ENCODE measurements at regions not wholly inside any gene's neighbourhood (a gene's known extent, or its start where the extent isn't known, plus 50 kb on each side); places are given as distances from the start of the nearest gene placed in this dataset.

- TF ChIP-seq EZH2phosphoT487 (IDR thresholded peaks at IDR 0.05; ENCODE audit: low read depth) (no peak), CTCF (IDR thresholded peaks at IDR 0.05; ENCODE audit: low read depth, low read length) (no peak)
- H3K4me2 ChIP-seq (ENCODE audit: low read length), result no peak overlapping the region
- no peaks in the 10 kb centered on the region for H3K27me3 ChIP-seq (ENCODE audit: low read depth, low read length)
- no peak overlapping the region for H3K27ac ChIP-seq (ENCODE audit: low read length)
- H3K9ac ChIP-seq (ENCODE audit: low read length), result no peak overlapping the region
- no peaks in the 10 kb centered on the region for H3K9me3 ChIP-seq (ENCODE audit: insufficient read depth, low read length)
- H3K4me1 ChIP-seq (ENCODE audit: low read length), result peaks cover 25% of the 10 kb centered on the region
- H3K4me3 ChIP-seq (ENCODE audit: low read length), result no peak overlapping the region
- no peaks in the 10 kb centered on the region for H3K36me3 ChIP-seq (replicated peaks; ENCODE audit: low read depth, low read length)
- H4K20me1 ChIP-seq (ENCODE audit: insufficient read depth, low read length), result no peaks in the 10 kb centered on the region
- H2AFZ ChIP-seq (ENCODE audit: low read depth, low read length), result no peak overlapping the region
- H3K79me2 ChIP-seq (ENCODE audit: low read length), result no peaks in the 10 kb centered on the region
These were observed 128.4 kb upstream of the NPVF start for GRCh38 chr7:25356534-25357151.

GRCh38 chr7:25358926-25359325 lies 130.6 kb upstream of the NPVF start:
- Histone ChIP-seq H3K4me3 (ENCODE audit: low read length) (no peak overlapping the region), H2AFZ (ENCODE audit: low read depth, low read length) (no peak overlapping the region), H3K79me2 (ENCODE audit: low read length) (no peaks in the 10 kb centered on the region), H3K4me1 (ENCODE audit: low read length) (peaks cover 8% of the 10 kb centered on the region), H3K36me3 (replicated peaks; ENCODE audit: low read depth, low read length) (no peaks in the 10 kb centered on the region), H3K9ac (ENCODE audit: low read length) (no peak overlapping the region), H3K27me3 (ENCODE audit: low read depth, low read length) (no peaks in the 10 kb centered on the region), H3K27ac (ENCODE audit: low read length) (no peak overlapping the region), H3K4me2 (ENCODE audit: low read length) (no peak overlapping the region), H4K20me1 (ENCODE audit: insufficient read depth, low read length) (no peaks in the 10 kb centered on the region), H3K9me3 (ENCODE audit: insufficient read depth, low read length) (no peaks in the 10 kb centered on the region)
- no peak for TF ChIP-seq CTCF (IDR thresholded peaks at IDR 0.05; ENCODE audit: low read depth, low read length)
- TF ChIP-seq EZH2phosphoT487 (IDR thresholded peaks at IDR 0.05; ENCODE audit: low read depth), result no peak

GRCh38 chr7:25359471-25360059 lies 131.3 kb upstream of the NPVF start:
- no peak for TF ChIP-seq CTCF (IDR thresholded peaks at IDR 0.05; ENCODE audit: low read depth, low read length)
- no peak for TF ChIP-seq EZH2phosphoT487 (IDR thresholded peaks at IDR 0.05; ENCODE audit: low read depth)
- Histone ChIP-seq H3K4me3 (ENCODE audit: low read length) (no peak overlapping the region), H3K9ac (ENCODE audit: low read length) (no peak overlapping the region), H4K20me1 (ENCODE audit: insufficient read depth, low read length) (no peaks in the 10 kb centered on the region), H3K9me3 (ENCODE audit: insufficient read depth, low read length) (no peaks in the 10 kb centered on the region), H2AFZ (ENCODE audit: low read depth, low read length) (no peak overlapping the region), H3K27me3 (ENCODE audit: low read depth, low read length) (no peaks in the 10 kb centered on the region), H3K79me2 (ENCODE audit: low read length) (no peaks in the 10 kb centered on the region), H3K27ac (ENCODE audit: low read length) (no peak overlapping the region), H3K36me3 (replicated peaks; ENCODE audit: low read depth, low read length) (no peaks in the 10 kb centered on the region), H3K4me1 (ENCODE audit: low read length) (peaks cover 2% of the 10 kb centered on the region), H3K4me2 (ENCODE audit: low read length) (no peak overlapping the region)

- Histone ChIP-seq H3K4me2 (ENCODE audit: low read length) (no peak overlapping the region), H3K79me2 (ENCODE audit: low read length) (no peaks in the 10 kb centered on the region), H4K20me1 (ENCODE audit: insufficient read depth, low read length) (no peaks in the 10 kb centered on the region), H3K36me3 (replicated peaks; ENCODE audit: low read depth, low read length) (no peaks in the 10 kb centered on the region), H3K9ac (ENCODE audit: low read length) (no peak overlapping the region), H3K27ac (ENCODE audit: low read length) (no peak overlapping the region), H3K9me3 (ENCODE audit: insufficient read depth, low read length) (no peaks in the 10 kb centered on the region), H2AFZ (ENCODE audit: low read depth, low read length) (no peak overlapping the region), H3K4me1 (ENCODE audit: low read length) (no peaks in the 10 kb centered on the region; the same call in 1 of the 2 replicates), H3K4me3 (ENCODE audit: low read length) (no peak overlapping the region), H3K27me3 (ENCODE audit: low read depth, low read length) (no peaks in the 10 kb centered on the region)
- no peak for TF ChIP-seq CTCF (IDR thresholded peaks at IDR 0.05; ENCODE audit: low read depth, low read length)
- no peak for TF ChIP-seq EZH2phosphoT487 (IDR thresholded peaks at IDR 0.05; ENCODE audit: low read depth)
These were observed 132.2 kb upstream of the NPVF start for GRCh38 chr7:25360451-25360850.

Measured in OCI-LY3 (cell line).